ENCODE measurements at regions not wholly inside any gene's neighbourhood (a gene's known extent, or its start where the extent isn't known, plus 50 kb on each side); places are given as distances from the start of the nearest gene placed in this dataset.

GRCh38 chr1:98384461-98385141, 276.9 kb upstream of the SNX7 start:
- intact Hi-C loops (cut with DNase I) = no loop called here
- Histone ChIP-seq H3K9me3 (no peaks in the 10 kb centered on the region), H3K36me3 (replicated peaks in 1 of 2; ENCODE audit: insufficient read depth in 1 of 2, low read depth in 2 of 2) (no peaks in the 10 kb centered on the region), H3K4me1 (no peaks in the 10 kb centered on the region), H3K4me3 (no peak overlapping the region), H3K27ac (no peak overlapping the region), H3K27me3 (no peaks in the 10 kb centered on the region)
- TF ChIP-seq CTCF (IDR thresholded peaks at IDR 0.05) = no peak
- TF ChIP-seq POLR2A (IDR thresholded peaks at IDR 0.05) = no peak
- DNase-seq (no peak), ATAC-seq (no peak)
- 53 to 59% methylated on average over 6 of the region's 6 CpGs for WGBS, 2 donors

- Histone ChIP-seq H3K4me1 (no peaks in the 10 kb centered on the region), H3K27ac (no peak overlapping the region), H3K4me3 (no peak overlapping the region), H3K9me3 (no peaks in the 10 kb centered on the region), H3K27me3 (no peaks in the 10 kb centered on the region), H3K36me3 (replicated peaks in 1 of 2; ENCODE audit: insufficient read depth in 1 of 2, low read depth in 2 of 2) (no peaks in the 10 kb centered on the region)
- no peak for DNase-seq
- ATAC-seq = no peak
- TF ChIP-seq POLR2A (IDR thresholded peaks at IDR 0.05) (no peak), CTCF (IDR thresholded peaks at IDR 0.05) (no peak)
- 44 to 45% methylated on average over 5 of the region's 5 CpGs for WGBS, 2 donors
- intact Hi-C loops (cut with DNase I) = no loop called here
These were observed 278.4 kb upstream of the SNX7 start for GRCh38 chr1:98382986-98383740.

- TF ChIP-seq POLR2A (IDR thresholded peaks at IDR 0.05) (no peak), CTCF (IDR thresholded peaks at IDR 0.05) (no peak)
- DNase-seq = no peak
These were observed 278.9 kb upstream of the SNX7 start for GRCh38 chr1:98382586-98382985.

GRCh38 chr1:98374098-98374497, 287.4 kb upstream of the SNX7 start:
- H3K4me3 ChIP-seq = no peak overlapping the region
- no peak for ATAC-seq
- no peak for DNase-seq
- intact Hi-C loops (cut with DNase I) = no loop called here
- 75 to 83% methylated on average over 2 of the region's 2 CpGs for WGBS, 2 donors
- no peaks in the 10 kb centered on the region for H3K36me3 ChIP-seq (replicated peaks in 1 of 2; ENCODE audit: insufficient read depth in 1 of 2, low read depth in 2 of 2)
- TF ChIP-seq POLR2A (IDR thresholded peaks at IDR 0.05) (no peak), CTCF (IDR thresholded peaks at IDR 0.05) (no peak)
- H3K27ac ChIP-seq = no peak overlapping the region
- H3K27me3 ChIP-seq = no peaks in the 10 kb centered on the region
- H3K4me1 ChIP-seq = no peaks in the 10 kb centered on the region
- H3K9me3 ChIP-seq = no peaks in the 10 kb centered on the region

More at GRCh38 chr1:98382586-98382985, 278.9 kb upstream of the SNX7 start:
- intact Hi-C loops (cut with DNase I) = no loop called here
- Histone ChIP-seq H3K9me3 (no peaks in the 10 kb centered on the region), H3K4me3 (no peak overlapping the region), H3K27me3 (no peaks in the 10 kb centered on the region), H3K4me1 (no peaks in the 10 kb centered on the region), H3K36me3 (replicated peaks in 1 of 2; ENCODE audit: insufficient read depth in 1 of 2, low read depth in 2 of 2) (no peaks in the 10 kb centered on the region), H3K27ac (no peak overlapping the region)
- ATAC-seq = no peak
- WGBS, 2 donors = 73 to 74% methylated on average over 2 of the region's 2 CpGs

All from body of pancreas (tissue), 4 donors.